NB4 (cell line): ENCODE measurements at regions not wholly inside any gene's neighbourhood (a gene's known extent, or its start where the extent isn't known, plus 50 kb on each side); places are given as distances from the start of the nearest gene placed in this dataset.

Source experiments
- POLR2A ChIP-seq: IDR thresholded peaks from 2 replicates; pipeline ENCODE4 v1.6.1; 2011; ENCODE audit warnings: mild to moderate bottlenecking; ENCODE audit not compliant: insufficient read length; ENCODE audit errors: extremely low read depth
- TF ChIP-seq, protein P1 (sequence below): IDR thresholded peaks from 2 replicates; pipeline ENCODE4 v1.6.1; 2011; ENCODE audit warnings: low read depth, low read length
- TF ChIP-seq, protein P2 (sequence below): IDR thresholded peaks from one replicate; pipeline ENCODE4 v1.5.1; 2012; ENCODE audit warnings: low read depth, low read length

DNA sequence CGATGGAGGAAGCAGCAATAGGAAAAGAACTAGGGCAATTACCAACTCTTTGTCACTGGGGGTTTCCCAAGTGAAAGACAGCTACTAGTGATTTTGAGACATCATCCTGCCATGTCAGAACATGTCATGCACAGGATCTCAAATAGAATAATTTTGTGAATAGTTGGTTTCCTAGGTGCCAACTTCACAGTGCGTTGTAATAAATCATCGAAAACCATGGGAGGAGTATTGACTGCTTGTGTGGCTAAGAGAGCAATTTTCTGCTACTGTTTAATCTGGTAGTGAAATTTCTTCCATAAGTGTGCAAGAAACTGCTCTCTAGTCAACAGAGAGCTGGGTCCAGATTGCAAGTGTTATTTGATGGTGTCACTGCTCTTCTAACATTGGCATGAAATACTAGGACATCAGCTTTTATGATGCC lies 168.6 kb downstream of the NNT start:
- TF ChIP-seq, protein P1, sequence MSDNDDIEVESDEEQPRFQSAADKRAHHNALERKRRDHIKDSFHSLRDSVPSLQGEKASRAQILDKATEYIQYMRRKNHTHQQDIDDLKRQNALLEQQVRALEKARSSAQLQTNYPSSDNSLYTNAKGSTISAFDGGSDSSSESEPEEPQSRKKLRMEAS: no peak
- TF ChIP-seq, protein P2, sequence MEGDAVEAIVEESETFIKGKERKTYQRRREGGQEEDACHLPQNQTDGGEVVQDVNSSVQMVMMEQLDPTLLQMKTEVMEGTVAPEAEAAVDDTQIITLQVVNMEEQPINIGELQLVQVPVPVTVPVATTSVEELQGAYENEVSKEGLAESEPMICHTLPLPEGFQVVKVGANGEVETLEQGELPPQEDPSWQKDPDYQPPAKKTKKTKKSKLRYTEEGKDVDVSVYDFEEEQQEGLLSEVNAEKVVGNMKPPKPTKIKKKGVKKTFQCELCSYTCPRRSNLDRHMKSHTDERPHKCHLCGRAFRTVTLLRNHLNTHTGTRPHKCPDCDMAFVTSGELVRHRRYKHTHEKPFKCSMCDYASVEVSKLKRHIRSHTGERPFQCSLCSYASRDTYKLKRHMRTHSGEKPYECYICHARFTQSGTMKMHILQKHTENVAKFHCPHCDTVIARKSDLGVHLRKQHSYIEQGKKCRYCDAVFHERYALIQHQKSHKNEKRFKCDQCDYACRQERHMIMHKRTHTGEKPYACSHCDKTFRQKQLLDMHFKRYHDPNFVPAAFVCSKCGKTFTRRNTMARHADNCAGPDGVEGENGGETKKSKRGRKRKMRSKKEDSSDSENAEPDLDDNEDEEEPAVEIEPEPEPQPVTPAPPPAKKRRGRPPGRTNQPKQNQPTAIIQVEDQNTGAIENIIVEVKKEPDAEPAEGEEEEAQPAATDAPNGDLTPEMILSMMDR: no peak
- no peak for TF ChIP-seq POLR2A
